ENCODE measurements at regions not wholly inside any gene's neighbourhood (a gene's known extent, or its start where the extent isn't known, plus 50 kb on each side); places are given as distances from the start of the nearest gene placed in this dataset.

DNA sequence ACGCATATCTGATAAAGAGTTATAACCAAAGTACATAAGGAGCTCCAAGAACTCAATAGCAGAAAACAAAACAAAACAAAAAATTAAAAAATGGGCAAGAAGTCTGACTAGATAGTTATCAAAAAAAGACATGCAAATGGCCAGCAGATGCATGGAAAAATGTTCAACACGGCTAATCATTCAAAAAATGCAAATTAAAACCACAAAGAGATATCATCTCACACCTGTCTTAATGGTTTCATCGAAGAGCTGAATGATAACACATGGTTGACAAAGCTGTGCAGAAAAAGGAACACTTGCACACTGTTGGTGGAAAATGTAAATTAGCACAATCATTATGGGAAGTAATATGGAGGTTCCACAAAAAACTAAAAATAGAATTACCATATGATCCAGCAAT, 751.3 kb upstream of the POU3F3 start:
- Histone ChIP-seq H3K36me3 (ENCODE audit: control insufficient read depth, insufficient read depth, low read length) (no peaks in the 10 kb centered on the region), H3K9me3 (ENCODE audit: control insufficient read depth, low read length) (no peaks in the 10 kb centered on the region), H3K79me2 (no peaks in the 10 kb centered on the region), H3K9ac (no peak overlapping the region), H3K4me1 (no peaks in the 10 kb centered on the region), H3K4me2 (ENCODE audit: low read length) (no peak overlapping the region), H2AFZ (no peak overlapping the region), H3K4me3 (ENCODE audit: low read depth, low read length) (no peak overlapping the region), H3K27me3 (ENCODE audit: control insufficient read depth, insufficient read depth, low read length) (no peaks in the 10 kb centered on the region), H3K27ac (no peak overlapping the region)
- no peak for TF ChIP-seq CTCF (IDR thresholded peaks at IDR 0.05)

DNA sequence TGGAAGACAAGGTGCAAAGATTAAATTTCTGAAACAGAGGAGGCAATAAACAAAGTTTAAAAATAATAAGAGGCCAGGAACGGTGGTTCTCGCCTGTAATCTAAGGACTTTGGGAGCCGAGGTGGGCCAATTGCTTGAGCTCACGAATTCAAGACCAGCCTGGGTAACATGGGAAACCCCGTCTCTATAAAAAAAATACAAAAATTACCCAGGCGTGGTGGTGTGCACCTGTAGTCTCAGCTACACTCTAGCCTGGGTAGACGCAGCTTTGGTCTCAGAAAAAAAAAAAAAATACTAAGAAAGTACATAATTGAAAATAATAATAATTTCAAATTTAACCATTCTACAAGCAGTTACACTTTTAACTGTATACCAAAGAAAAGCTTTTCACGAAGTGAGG, 744.6 kb upstream of the POU3F3 start:
- TF ChIP-seq CTCF (IDR thresholded peaks at IDR 0.05), result no peak
- no peaks in the 10 kb centered on the region for H3K4me1 ChIP-seq
- no peak overlapping the region for H3K4me3 ChIP-seq (ENCODE audit: low read depth, low read length)
- no peaks in the 10 kb centered on the region for H3K9me3 ChIP-seq (ENCODE audit: control insufficient read depth, low read length)
- H3K36me3 ChIP-seq (ENCODE audit: control insufficient read depth, insufficient read depth, low read length), result no peaks in the 10 kb centered on the region
- no peak overlapping the region for H2AFZ ChIP-seq
- no peak overlapping the region for H3K9ac ChIP-seq
- no peaks in the 10 kb centered on the region for H3K27me3 ChIP-seq (ENCODE audit: control insufficient read depth, insufficient read depth, low read length)
- no peak overlapping the region for H3K4me2 ChIP-seq (ENCODE audit: low read length)
- no peaks in the 10 kb centered on the region for H3K79me2 ChIP-seq
- no peak overlapping the region for H3K27ac ChIP-seq

DNA sequence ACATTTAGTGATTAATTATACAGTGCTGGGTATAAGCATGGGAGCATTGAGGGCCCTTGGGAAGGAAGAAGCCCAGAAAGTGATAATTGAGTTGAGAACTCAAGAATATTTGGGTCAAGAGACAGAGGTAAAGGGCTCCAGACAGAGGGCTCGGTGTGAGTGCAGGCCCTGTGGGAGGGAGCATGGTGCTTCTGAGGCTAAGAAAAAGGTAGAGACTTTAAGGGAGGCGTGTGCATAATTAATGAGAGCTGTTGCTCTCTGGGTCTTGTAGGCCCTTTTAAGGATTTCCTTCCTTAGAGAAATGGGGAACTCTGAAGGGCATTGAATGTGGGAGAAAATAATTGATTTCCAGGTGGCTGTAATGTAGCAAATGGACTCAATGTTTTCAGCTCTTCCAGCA, 735.0 kb upstream of the POU3F3 start:
- H3K4me3 ChIP-seq (ENCODE audit: low read depth, low read length), result no peak overlapping the region

DNA sequence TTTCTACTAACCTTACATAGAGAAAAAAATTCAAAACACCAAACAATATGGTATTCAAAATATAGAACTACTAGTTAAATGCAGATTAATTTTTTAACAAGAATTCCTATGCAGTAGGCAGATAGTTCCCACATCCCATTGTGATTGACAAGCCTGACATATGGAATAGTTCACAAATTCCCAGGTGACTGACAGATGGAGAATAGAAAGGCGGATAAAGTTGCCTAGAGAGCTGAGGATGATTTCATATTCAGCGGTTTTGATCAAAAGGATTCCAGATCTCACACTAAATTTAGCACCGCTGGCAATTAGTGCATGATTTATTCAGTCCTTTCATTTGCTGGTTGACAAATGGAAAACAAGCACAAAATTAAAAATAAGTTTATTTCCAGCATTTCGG, 733.7 kb upstream of the POU3F3 start:
- no peak overlapping the region for H3K27ac ChIP-seq
- no peak overlapping the region for H3K4me3 ChIP-seq (ENCODE audit: low read depth, low read length)
- H3K9ac ChIP-seq, result no peak overlapping the region
- H3K4me1 ChIP-seq, result no peaks in the 10 kb centered on the region
- H3K9me3 ChIP-seq (ENCODE audit: control insufficient read depth, low read length), result no peaks in the 10 kb centered on the region
- H2AFZ ChIP-seq, result no peak overlapping the region
- H3K27me3 ChIP-seq (ENCODE audit: control insufficient read depth, insufficient read depth, low read length), result no peaks in the 10 kb centered on the region
- no peak for TF ChIP-seq CTCF (IDR thresholded peaks at IDR 0.05)
- no peaks in the 10 kb centered on the region for H3K79me2 ChIP-seq
- H3K36me3 ChIP-seq (ENCODE audit: control insufficient read depth, insufficient read depth, low read length), result no peaks in the 10 kb centered on the region
- H3K4me2 ChIP-seq (ENCODE audit: low read length), result no peak overlapping the region

More for the DNA sequence above, 735.0 kb upstream of the POU3F3 start:
- no peaks in the 10 kb centered on the region for H3K36me3 ChIP-seq (ENCODE audit: control insufficient read depth, insufficient read depth, low read length)
- no peak overlapping the region for H3K9ac ChIP-seq
- no peak for TF ChIP-seq CTCF (IDR thresholded peaks at IDR 0.05)
- no peak overlapping the region for H3K4me2 ChIP-seq (ENCODE audit: low read length)
- H3K27ac ChIP-seq, result no peak overlapping the region
- no peaks in the 10 kb centered on the region for H3K4me1 ChIP-seq
- no peaks in the 10 kb centered on the region for H3K27me3 ChIP-seq (ENCODE audit: control insufficient read depth, insufficient read depth, low read length)
- no peaks in the 10 kb centered on the region for H3K79me2 ChIP-seq
- no peaks in the 10 kb centered on the region for H3K9me3 ChIP-seq (ENCODE audit: control insufficient read depth, low read length)
- no peak overlapping the region for H2AFZ ChIP-seq

GRCh38 chr2:104125096-104125495, 728.8 kb upstream of the POU3F3 start:
- no peaks in the 10 kb centered on the region for H3K79me2 ChIP-seq
- H3K27me3 ChIP-seq (ENCODE audit: control insufficient read depth, insufficient read depth, low read length), result no peaks in the 10 kb centered on the region
- H3K4me1 ChIP-seq, result no peaks in the 10 kb centered on the region
- H3K4me2 ChIP-seq (ENCODE audit: low read length), result no peak overlapping the region
- H3K27ac ChIP-seq, result no peak overlapping the region
- no peaks in the 10 kb centered on the region for H3K9me3 ChIP-seq (ENCODE audit: control insufficient read depth, low read length)
- no peak overlapping the region for H3K4me3 ChIP-seq (ENCODE audit: low read depth, low read length)
- no peak overlapping the region for H3K9ac ChIP-seq
- H2AFZ ChIP-seq, result no peak overlapping the region
- no peaks in the 10 kb centered on the region for H3K36me3 ChIP-seq (ENCODE audit: control insufficient read depth, insufficient read depth, low read length)
- no peak for TF ChIP-seq CTCF (IDR thresholded peaks at IDR 0.05)
